Neural cell (in vitro differentiated cells): ENCODE measurements at regions not wholly inside any gene's neighbourhood (a gene's known extent, or its start where the extent isn't known, plus 50 kb on each side); places are given as distances from the start of the nearest gene placed in this dataset.

ENCODE experiments used
- H2AFZ ChIP-seq: fragments of 200-600, 300-800 bp; sonication (generic), shearing (Covaris generic); 2 replicates; pipeline ENCODE4 v1.6.0; 2014; ENCODE audit warnings: low read depth, mild to moderate bottlenecking, antibody characterized with exemption, low read length, moderate library complexity
- H3F3A ChIP-seq: fragments of 200-600 bp; shearing (Covaris generic); 2 replicates; pipeline ENCODE4 v1.6.1; 2016; ENCODE audit warnings: mild to moderate bottlenecking, moderate library complexity, mixed read lengths, antibody characterized with exemption, low read length; ENCODE audit not compliant: insufficient read depth, poor library complexity, severe bottlenecking
- H3K27ac ChIP-seq: fragments of 200-600, 300-800 bp; sonication (generic), shearing (Covaris generic); 2 replicates; pipeline ENCODE4 v1.5.1; 2014; ENCODE audit warnings: mild to moderate bottlenecking, low read length, moderate library complexity
- H3K27me3 ChIP-seq: fragments of 300-800, 200-600 bp; sonication (generic), shearing (Covaris generic); 2 replicates; pipeline ENCODE4 v1.6.0; 2014; ENCODE audit warnings: mild to moderate bottlenecking, low read depth, low read length, moderate library complexity; ENCODE audit not compliant: insufficient read depth
- H3K36me3 ChIP-seq: fragments of 300-800, 200-600 bp; sonication (generic), shearing (Covaris generic); 2 replicates; pipeline ENCODE4 v1.5.1; 2014; ENCODE audit warnings: mild to moderate bottlenecking, antibody characterized with exemption, low read length, moderate library complexity; ENCODE audit not compliant: insufficient read depth
- H3K4me2 ChIP-seq: fragments of 300-800, 200-600 bp; sonication (generic), shearing (Covaris generic); 2 replicates; pipeline ENCODE4 v1.6.0; 2014; ENCODE audit warnings: mild to moderate bottlenecking, low read length
- H3K4me3 ChIP-seq: fragments of 300-800, 200-600 bp; sonication (generic), shearing (Covaris generic); 2 replicates; pipeline ENCODE4 v1.5.1; 2014; ENCODE audit warnings: mild to moderate bottlenecking, low read length, moderate library complexity
- H3K79me2 ChIP-seq: fragments of 200-600 bp; shearing (Covaris generic); replicated peaks from 2 replicates; pipeline ENCODE4 v1.6.0; 2014; ENCODE audit warnings: mild to moderate bottlenecking, low read length, moderate library complexity; ENCODE audit not compliant: insufficient read depth
- H3K9ac ChIP-seq: fragments of 300-800, 200-600 bp; sonication (generic), shearing (Covaris generic); 2 replicates; pipeline ENCODE4 v1.6.1; 2016; ENCODE audit warnings: mild to moderate bottlenecking, low read length, mixed read lengths
- H3K9me2 ChIP-seq: fragments of 200-600 bp; shearing (Covaris generic); 2 replicates; pipeline ENCODE4 v1.6.1; 2016; ENCODE audit warnings: mild to moderate bottlenecking, low read length, mixed read lengths; ENCODE audit not compliant: insufficient read depth
- H3K9me3 ChIP-seq: fragments of 200-600, 300-800 bp; sonication (generic), shearing (Covaris generic); 2 replicates; pipeline ENCODE4 v1.6.1; 2016; ENCODE audit warnings: mild to moderate bottlenecking, mixed run types, low read length, moderate library complexity, mixed read lengths
- H4K20me1 ChIP-seq: fragments of 200-600 bp; shearing (Covaris generic); 2 replicates; pipeline ENCODE4 v1.6.1; 2016; ENCODE audit warnings: mild to moderate bottlenecking, mixed run types; ENCODE audit not compliant: insufficient read depth
- EP300 ChIP-seq: fragments of 450-650 bp; conservative IDR thresholded peaks from 2 replicates; pipeline ENCODE4 v1.6.1; 2014; ENCODE audit warnings: antibody characterized with exemption, mild to moderate bottlenecking, moderate library complexity; ENCODE audit not compliant: poor library complexity, severe bottlenecking
- EZH2 ChIP-seq: fragments of 200-600, 300-800 bp; shearing (Covaris generic), sonication (generic); IDR thresholded peaks from 2 replicates; pipeline ENCODE4 v1.6.1; 2014; ENCODE audit warnings: antibody characterized with exemption, low read length, borderline replicate concordance, mild to moderate bottlenecking; ENCODE audit not compliant: insufficient read depth, poor library complexity, severe bottlenecking
- MXI1 ChIP-seq: fragments of 450-650 bp; conservative IDR thresholded peaks from 2 replicates; pipeline ENCODE4 v1.6.1; 2014; ENCODE audit warnings: antibody characterized with exemption, mild to moderate bottlenecking; ENCODE audit not compliant: poor library complexity, severe bottlenecking
- POLR2AphosphoS5 ChIP-seq: IDR thresholded peaks from 2 replicates; pipeline ENCODE4 v1.6.1; 2012
- RAD21 ChIP-seq: fragments of 450-650 bp; conservative IDR thresholded peaks from 2 replicates; pipeline ENCODE4 v1.6.1; 2014; ENCODE audit warnings: antibody characterized with exemption, mild to moderate bottlenecking, moderate library complexity
- SMC3 ChIP-seq: fragments of 450-650 bp; conservative IDR thresholded peaks from 2 replicates; pipeline ENCODE4 v1.6.1; 2014; ENCODE audit warnings: antibody characterized with exemption, mild to moderate bottlenecking, moderate library complexity; ENCODE audit not compliant: poor library complexity
- TAF1 ChIP-seq: IDR thresholded peaks from 2 replicates; pipeline ENCODE4 v1.6.1; 2012; ENCODE audit warnings: low read depth
- TF ChIP-seq, protein P1 (sequence below): fragments of 450-650 bp; IDR thresholded peaks from 2 replicates; pipeline ENCODE4 v1.5.1; 2014; ENCODE audit warnings: antibody characterized with exemption, mild to moderate bottlenecking, moderate library complexity; ENCODE audit not compliant: poor library complexity, severe bottlenecking
- TF ChIP-seq, protein P2 (sequence below): IDR thresholded peaks from 2 replicates; pipeline ENCODE4 v1.6.1; 2012; ENCODE audit warnings: borderline replicate concordance

- H3K9me3 ChIP-seq, result no peaks in the 10 kb centered on the region
- H3K4me3 ChIP-seq, result no peak overlapping the region
- H3F3A ChIP-seq, result no peaks in the 10 kb centered on the region
- H2AFZ ChIP-seq, result no peak overlapping the region
- no peak overlapping the region for H3K4me2 ChIP-seq
- no peak for TF ChIP-seq RAD21
- TF ChIP-seq, protein P1, sequence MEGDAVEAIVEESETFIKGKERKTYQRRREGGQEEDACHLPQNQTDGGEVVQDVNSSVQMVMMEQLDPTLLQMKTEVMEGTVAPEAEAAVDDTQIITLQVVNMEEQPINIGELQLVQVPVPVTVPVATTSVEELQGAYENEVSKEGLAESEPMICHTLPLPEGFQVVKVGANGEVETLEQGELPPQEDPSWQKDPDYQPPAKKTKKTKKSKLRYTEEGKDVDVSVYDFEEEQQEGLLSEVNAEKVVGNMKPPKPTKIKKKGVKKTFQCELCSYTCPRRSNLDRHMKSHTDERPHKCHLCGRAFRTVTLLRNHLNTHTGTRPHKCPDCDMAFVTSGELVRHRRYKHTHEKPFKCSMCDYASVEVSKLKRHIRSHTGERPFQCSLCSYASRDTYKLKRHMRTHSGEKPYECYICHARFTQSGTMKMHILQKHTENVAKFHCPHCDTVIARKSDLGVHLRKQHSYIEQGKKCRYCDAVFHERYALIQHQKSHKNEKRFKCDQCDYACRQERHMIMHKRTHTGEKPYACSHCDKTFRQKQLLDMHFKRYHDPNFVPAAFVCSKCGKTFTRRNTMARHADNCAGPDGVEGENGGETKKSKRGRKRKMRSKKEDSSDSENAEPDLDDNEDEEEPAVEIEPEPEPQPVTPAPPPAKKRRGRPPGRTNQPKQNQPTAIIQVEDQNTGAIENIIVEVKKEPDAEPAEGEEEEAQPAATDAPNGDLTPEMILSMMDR, result no peak
- no peak for TF ChIP-seq EZH2
- TF ChIP-seq, protein P2, sequence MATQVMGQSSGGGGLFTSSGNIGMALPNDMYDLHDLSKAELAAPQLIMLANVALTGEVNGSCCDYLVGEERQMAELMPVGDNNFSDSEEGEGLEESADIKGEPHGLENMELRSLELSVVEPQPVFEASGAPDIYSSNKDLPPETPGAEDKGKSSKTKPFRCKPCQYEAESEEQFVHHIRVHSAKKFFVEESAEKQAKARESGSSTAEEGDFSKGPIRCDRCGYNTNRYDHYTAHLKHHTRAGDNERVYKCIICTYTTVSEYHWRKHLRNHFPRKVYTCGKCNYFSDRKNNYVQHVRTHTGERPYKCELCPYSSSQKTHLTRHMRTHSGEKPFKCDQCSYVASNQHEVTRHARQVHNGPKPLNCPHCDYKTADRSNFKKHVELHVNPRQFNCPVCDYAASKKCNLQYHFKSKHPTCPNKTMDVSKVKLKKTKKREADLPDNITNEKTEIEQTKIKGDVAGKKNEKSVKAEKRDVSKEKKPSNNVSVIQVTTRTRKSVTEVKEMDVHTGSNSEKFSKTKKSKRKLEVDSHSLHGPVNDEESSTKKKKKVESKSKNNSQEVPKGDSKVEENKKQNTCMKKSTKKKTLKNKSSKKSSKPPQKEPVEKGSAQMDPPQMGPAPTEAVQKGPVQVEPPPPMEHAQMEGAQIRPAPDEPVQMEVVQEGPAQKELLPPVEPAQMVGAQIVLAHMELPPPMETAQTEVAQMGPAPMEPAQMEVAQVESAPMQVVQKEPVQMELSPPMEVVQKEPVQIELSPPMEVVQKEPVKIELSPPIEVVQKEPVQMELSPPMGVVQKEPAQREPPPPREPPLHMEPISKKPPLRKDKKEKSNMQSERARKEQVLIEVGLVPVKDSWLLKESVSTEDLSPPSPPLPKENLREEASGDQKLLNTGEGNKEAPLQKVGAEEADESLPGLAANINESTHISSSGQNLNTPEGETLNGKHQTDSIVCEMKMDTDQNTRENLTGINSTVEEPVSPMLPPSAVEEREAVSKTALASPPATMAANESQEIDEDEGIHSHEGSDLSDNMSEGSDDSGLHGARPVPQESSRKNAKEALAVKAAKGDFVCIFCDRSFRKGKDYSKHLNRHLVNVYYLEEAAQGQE, result no peak
- no peak for TF ChIP-seq SMC3
- TF ChIP-seq POLR2AphosphoS5, result no peak
- no peak for TF ChIP-seq MXI1
- no peak for TF ChIP-seq EP300
- TF ChIP-seq TAF1, result no peak
- H3K9me2 ChIP-seq, result no peaks in the 10 kb centered on the region
- H3K27me3 ChIP-seq, result no peaks in the 10 kb centered on the region
- no peak overlapping the region for H3K9ac ChIP-seq
- no peaks in the 10 kb centered on the region for H3K36me3 ChIP-seq
- no peaks in the 10 kb centered on the region for H3K79me2 ChIP-seq
- no peak overlapping the region for H3K27ac ChIP-seq
- no peaks in the 10 kb centered on the region for H4K20me1 ChIP-seq
Measured at GRCh38 chr10:33086100-33086499, 128.1 kb upstream of the ITGB1 start.

DNA sequence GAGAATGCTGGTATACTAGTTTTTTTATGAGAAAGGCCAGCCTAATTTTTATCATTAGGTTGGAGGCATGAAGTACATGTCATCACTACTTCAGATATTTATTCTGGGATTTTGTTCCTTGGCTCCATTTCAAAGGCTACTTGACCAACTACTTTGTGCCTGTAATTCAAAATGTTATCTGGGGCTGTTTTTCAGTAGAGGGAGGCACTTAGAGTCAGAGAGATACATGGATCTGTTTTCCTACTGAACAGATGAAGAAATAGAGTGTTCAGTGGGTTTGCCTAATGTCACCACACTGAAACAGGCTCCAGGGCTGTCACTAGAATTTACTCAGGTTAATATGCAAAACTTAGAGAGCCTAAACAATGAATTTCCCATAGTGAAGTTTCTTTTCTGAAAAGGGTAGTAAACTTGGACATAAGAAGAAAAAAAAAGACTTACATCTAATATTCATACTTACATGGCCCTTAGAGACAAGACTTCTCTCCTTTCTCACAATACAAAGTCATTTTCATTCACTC is 127.3 kb upstream of the ITGB1 start:
- no peak overlapping the region for H3K4me3 ChIP-seq
- H3K79me2 ChIP-seq, result no peaks in the 10 kb centered on the region
- no peak overlapping the region for H2AFZ ChIP-seq
- no peaks in the 10 kb centered on the region for H3K36me3 ChIP-seq
- H3K9ac ChIP-seq, result no peak overlapping the region
- H3K9me2 ChIP-seq, result no peaks in the 10 kb centered on the region
- H3K4me2 ChIP-seq, result no peak overlapping the region
- TF ChIP-seq SMC3 (no peak), TAF1 (no peak), RAD21 (no peak), POLR2AphosphoS5 (no peak), MXI1 (no peak), EP300 (no peak), EZH2 (no peak)
- TF ChIP-seq, protein P1, result no peak
- TF ChIP-seq, protein P2, result no peak
- no peaks in the 10 kb centered on the region for H3K27me3 ChIP-seq
- H3K27ac ChIP-seq, result no peak overlapping the region
- no peaks in the 10 kb centered on the region for H3F3A ChIP-seq
- no peaks in the 10 kb centered on the region for H3K9me3 ChIP-seq
- no peaks in the 10 kb centered on the region for H4K20me1 ChIP-seq
